Right atrium auricular region (tissue), 2 donors: ENCODE measurements at regions not wholly inside any gene's neighbourhood (a gene's known extent, or its start where the extent isn't known, plus 50 kb on each side); places are given as distances from the start of the nearest gene placed in this dataset.

Source experiments
- DNase-seq: peaks from one replicate; pipeline ENCODE4 v3.0.0-alpha.2; 2019; ENCODE audit warnings: low spot score
- H3K27ac ChIP-seq, 2 donors: fragments of 200-600 bp; sonication (generic); 1 replicate in 1 of 2; 2 replicates in 1 of 2; pipeline ENCODE4 v1.5.1; 2016 to 2019
- H3K27me3 ChIP-seq, 2 donors: fragments of 200-600 bp; sonication (generic); one replicate each; pipeline versions ENCODE4 v1.5.1 to v1.6.0; 2017 to 2019
- H3K36me3 ChIP-seq: fragments of 200-600 bp; sonication (generic); one replicate; pipeline ENCODE4 v1.5.1; 2016
- H3K4me1 ChIP-seq, 2 donors: fragments of 200-600 bp; sonication (generic); one replicate each; pipeline versions ENCODE4 v1.5.1 to v1.6.0; 2017 to 2019
- H3K4me3 ChIP-seq, 2 donors: fragments of 200-600 bp; sonication (generic); 1 replicate in 1 of 2; 2 replicates in 1 of 2; pipeline ENCODE4 v1.5.1; 2017 to 2019; ENCODE audit warnings: mild to moderate bottlenecking in 1 of 2, moderate library complexity in 1 of 2
- H3K9me3 ChIP-seq, 2 donors: fragments of 200-600 bp; sonication (generic); one replicate each; pipeline ENCODE4 v1.5.1; 2019
- CTCF ChIP-seq, 2 donors: fragments of 200-600 bp; sonication (generic); IDR thresholded peaks; one replicate each; pipeline ENCODE4 v1.5.1; 2019; ENCODE audit warnings: antibody characterized with exemption in 2 of 2

GRCh38 chr10:121194696-121195523 lies 343.7 kb downstream of the WDR11 start:
- H3K36me3 ChIP-seq = no peaks in the 10 kb centered on the region
- no peak for TF ChIP-seq CTCF (IDR thresholded peaks at IDR 0.05)
- H3K4me1 ChIP-seq = no peaks in the 10 kb centered on the region
- no peak for DNase-seq
- H3K27me3 ChIP-seq = no peaks in the 10 kb centered on the region
- H3K27ac ChIP-seq = no peak overlapping the region
- H3K4me3 ChIP-seq = no peak overlapping the region
- no peaks in the 10 kb centered on the region for H3K9me3 ChIP-seq

- Histone ChIP-seq H3K4me3 (no peak overlapping the region), H3K27me3 (no peaks in the 10 kb centered on the region), H3K9me3 (no peaks in the 10 kb centered on the region), H3K4me1 (no peaks in the 10 kb centered on the region), H3K27ac (no peak overlapping the region), H3K36me3 (no peaks in the 10 kb centered on the region)
- no peak for DNase-seq
- TF ChIP-seq CTCF (IDR thresholded peaks at IDR 0.05) = no peak
Measured at GRCh38 chr10:121195524-121195910, 344.4 kb downstream of the WDR11 start.

- Histone ChIP-seq H3K36me3 (no peaks in the 10 kb centered on the region), H3K9me3 (no peaks in the 10 kb centered on the region), H3K27me3 (no peaks in the 10 kb centered on the region), H3K4me1 (no peaks in the 10 kb centered on the region), H3K27ac (no peak overlapping the region), H3K4me3 (no peak overlapping the region)
- DNase-seq = no peak
- TF ChIP-seq CTCF (IDR thresholded peaks at IDR 0.05) = no peak
Measured at GRCh38 chr10:121199081-121199480, 347.9 kb downstream of the WDR11 start.

GRCh38 chr10:121205625-121206024 lies 354.5 kb downstream of the WDR11 start:
- Histone ChIP-seq H3K4me3 (no peak overlapping the region), H3K36me3 (no peaks in the 10 kb centered on the region), H3K9me3 (no peaks in the 10 kb centered on the region), H3K27me3 (no peaks in the 10 kb centered on the region), H3K4me1 (no peaks in the 10 kb centered on the region), H3K27ac (no peak overlapping the region)
- no peak for DNase-seq
- TF ChIP-seq CTCF (IDR thresholded peaks at IDR 0.05) = no peak

GRCh38 chr10:121211446-121211845 lies 360.3 kb downstream of the WDR11 start:
- H3K36me3 ChIP-seq = no peaks in the 10 kb centered on the region
- no peaks in the 10 kb centered on the region for H3K4me1 ChIP-seq

More at GRCh38 chr10:121211446-121211845, 360.3 kb downstream of the WDR11 start:
- Histone ChIP-seq H3K27ac (no peak overlapping the region), H3K9me3 (no peaks in the 10 kb centered on the region), H3K4me3 (no peak overlapping the region), H3K27me3 (no peaks in the 10 kb centered on the region)
- TF ChIP-seq CTCF (IDR thresholded peaks at IDR 0.05) = no peak
- DNase-seq = no peak
